ENCODE measurements at regions not wholly inside any gene's neighbourhood (a gene's known extent, or its start where the extent isn't known, plus 50 kb on each side); places are given as distances from the start of the nearest gene placed in this dataset.
"Not testable (repeated sequence)": the region's sequence is repeated elsewhere in the genome, so short reads cannot be mapped to it uniquely, and the experiment has no call there.

DNA sequence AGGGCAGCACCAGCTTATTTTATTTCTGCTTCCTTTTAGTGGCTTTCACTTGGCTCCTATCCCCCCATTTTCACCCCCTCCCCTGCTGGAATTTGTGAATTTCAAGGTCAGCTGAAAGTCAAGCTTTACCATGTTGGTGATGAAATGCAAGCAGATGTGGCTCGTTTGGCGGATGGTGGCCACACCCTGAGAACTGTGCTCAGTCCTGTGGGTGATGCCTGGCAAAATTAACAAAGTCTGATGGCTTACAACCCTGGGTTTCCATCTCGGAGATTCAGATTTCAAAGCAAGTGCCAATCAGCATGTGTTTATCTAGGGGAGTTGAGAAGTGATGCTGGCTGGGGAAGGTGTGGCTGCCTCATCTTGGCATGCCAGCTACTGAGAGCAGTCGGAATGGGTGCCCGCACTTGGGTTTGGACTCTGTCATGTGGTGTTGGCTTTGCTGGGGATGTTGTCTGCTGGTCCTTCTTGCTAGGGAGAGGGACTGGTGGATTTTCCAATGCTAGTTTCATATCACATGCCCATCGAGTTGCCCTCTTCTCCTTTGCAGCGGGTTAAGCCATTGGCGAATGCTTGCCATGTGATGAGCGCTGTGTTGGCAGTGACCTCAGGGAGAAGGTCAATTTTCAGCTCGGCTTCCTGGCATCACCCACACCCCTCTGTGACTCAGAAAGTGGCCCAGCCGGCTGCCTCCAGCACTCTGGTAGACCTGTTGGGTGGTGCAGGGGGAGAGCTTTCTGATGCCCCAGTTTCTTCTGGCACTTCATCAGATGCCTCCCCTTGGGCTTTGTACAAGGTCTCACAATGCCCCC is 77.0 kb upstream of the PITX1 start:
- no peak for DNase-seq

GRCh38 chr5:135108992-135109391 is 75.0 kb upstream of the PITX1 start:
- DNase-seq = no peak

GRCh38 chr5:135108569-135108968 is 74.5 kb upstream of the PITX1 start:
- DNase-seq = no peak

GRCh38 chr5:135107986-135108385 is 74.0 kb upstream of the PITX1 start:
- no peak for DNase-seq

DNA sequence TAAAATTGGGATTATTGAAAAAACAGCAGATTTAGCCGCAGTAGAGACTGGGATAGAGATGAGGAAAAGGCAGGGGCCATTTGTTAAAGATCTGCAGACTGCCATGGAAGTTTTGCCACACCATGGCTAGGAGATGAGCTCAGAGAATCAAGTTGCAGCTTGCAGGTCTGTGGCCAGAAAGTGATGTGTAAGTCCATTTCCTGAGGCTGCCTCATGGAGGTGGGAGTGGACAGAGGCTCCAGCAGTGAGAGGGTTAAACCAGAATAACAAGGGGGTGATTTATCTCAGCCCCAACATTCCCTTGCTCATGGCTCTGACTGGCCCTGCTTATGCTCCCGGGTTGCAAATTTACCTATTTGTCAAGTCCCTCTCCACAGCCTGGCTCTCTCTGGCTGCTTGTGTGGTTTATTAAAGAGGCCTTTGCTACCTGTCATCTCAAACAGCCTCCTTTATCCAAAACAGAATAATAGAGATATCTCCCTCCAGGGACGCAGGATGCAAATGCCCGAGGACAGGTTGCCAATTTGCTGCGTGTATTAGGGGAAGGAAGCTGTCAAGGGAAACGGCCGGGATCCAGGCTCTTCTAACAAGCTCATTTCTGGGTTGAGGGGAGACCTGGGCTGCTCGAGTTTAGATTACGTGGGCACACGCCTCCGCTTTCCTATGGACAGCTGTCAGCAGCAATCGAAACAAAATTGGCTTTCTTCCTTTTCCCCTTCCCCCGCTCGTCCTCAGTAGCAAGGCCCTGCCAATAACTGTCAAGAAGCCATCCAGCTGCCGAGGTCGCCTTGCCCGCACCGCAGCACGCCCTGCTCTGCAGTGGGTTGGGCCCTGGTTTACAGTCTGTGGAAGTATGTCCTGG is 72.8 kb upstream of the PITX1 start:
- DNase-seq = no peak

- DNase-seq = no peak
Observed at GRCh38 chr5:135106136-135106535, 72.1 kb upstream of the PITX1 start.

GRCh38 chr5:135105105-135105484 is 71.1 kb upstream of the PITX1 start:
- DNase-seq = no peak

DNA sequence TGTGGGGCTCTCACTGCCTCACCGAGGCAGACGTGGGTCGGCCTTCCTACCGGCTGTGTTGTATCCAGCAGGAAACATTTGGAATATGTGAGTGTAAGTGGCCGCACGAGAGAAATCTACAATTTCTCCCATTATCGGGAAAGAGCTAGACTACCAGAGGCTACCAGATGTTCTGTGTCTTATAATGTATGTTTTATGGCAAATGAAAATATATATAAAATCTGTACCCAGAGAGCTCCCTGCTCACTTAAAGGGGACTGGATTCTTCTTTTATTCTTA is 69.5 kb upstream of the PITX1 start:
- DNase-seq = no peak

GRCh38 chr5:135102716-135103574 is 68.9 kb upstream of the PITX1 start:
- no peak for DNase-seq

DNA sequence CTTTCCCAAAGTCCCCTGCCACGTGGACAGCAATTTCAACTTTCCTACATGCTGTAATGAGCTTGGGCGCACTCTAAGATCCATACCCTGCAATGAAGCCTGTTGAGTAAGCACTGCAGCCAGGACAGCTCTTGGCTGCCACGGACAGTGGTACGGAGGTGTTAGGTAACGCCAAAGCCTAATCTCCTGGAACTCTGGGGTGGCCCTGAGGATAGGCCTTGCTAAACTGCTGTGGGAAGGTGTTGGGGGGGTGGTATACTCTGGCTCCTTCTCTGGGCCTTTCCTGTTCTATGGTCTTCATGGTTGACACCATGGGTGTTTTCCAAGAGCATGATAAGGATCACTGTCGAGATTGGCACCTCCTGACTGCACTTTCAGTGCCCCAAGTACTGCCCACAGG is 66.4 kb upstream of the PITX1 start:
- DNase-seq = no peak

DNA sequence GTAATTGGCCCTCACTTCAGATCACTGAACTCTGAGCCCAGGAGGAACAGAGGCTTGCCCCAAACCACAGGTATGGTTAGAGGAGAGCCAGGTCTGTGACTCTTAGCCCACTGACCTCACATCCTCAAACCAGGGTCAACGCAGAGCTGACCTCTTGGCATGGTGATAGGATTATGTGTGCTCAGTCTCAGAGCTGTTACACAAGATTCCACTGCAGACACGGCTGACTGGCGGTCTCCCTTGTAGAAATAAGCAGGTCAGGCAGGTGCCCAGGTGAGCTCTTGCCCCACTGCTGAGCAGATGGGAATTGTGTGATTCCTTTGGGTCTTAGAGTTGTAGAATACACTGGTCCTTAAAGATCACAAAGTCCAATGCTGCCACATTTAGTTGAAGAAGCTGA is 66.0 kb upstream of the PITX1 start:
- DNase-seq = no peak

- no peak for DNase-seq
Observed at GRCh38 chr5:135097390-135097789, 63.4 kb upstream of the PITX1 start.

GRCh38 chr5:135095871-135096270 is 61.8 kb upstream of the PITX1 start:
- no peak for DNase-seq

GRCh38 chr5:135095052-135095715 is 61.2 kb upstream of the PITX1 start:
- DNase-seq = no peak

GRCh38 chr5:135094339-135095051 is 60.5 kb upstream of the PITX1 start:
- DNase-seq = no peak

- DNase-seq = not testable (repeated sequence)
Observed at GRCh38 chr5:135093483-135093882, 59.5 kb upstream of the PITX1 start.

DNA sequence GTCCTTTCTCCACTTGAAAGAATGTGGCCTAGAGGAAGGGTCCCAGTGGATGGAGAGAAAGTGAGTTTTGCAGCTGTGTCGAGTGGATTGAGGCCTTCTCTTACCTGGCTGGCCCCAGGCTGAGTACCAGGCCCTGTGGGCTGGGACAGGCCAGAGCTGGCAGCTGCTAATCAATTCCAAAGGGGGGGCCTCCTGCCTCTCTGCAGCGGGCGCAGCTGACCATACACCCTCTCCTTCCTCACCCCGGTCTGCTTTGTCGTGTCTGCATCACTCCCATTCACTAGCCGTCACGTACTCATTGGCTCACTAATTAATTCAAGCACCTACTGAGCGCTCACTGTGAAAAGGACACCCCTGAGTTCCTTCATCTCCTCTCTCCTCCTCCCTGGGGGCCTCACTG is 58.4 kb upstream of the PITX1 start:
- no peak for DNase-seq

GRCh38 chr5:135091286-135091685 is 57.3 kb upstream of the PITX1 start:
- no peak for DNase-seq

DNA sequence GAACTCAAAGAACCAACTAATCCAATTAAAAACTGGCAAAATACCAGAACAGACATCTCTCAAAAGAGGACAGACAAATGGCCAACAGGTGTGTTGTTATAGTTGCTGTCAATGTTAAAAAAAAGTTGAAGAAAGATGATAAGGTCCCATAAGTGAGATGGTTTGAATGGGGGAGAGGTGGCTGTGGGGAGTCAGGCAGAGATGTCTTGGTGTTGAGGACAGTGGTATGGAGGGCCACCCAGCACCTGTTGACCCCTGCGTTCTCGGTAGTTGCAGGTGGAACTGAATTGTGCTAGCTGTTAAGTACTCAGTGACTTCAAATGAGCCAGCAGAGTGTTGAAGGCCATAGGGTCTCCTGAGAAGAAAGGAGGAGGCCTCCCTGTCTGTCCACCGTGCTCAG is 55.9 kb upstream of the PITX1 start:
- DNase-seq = no peak

GRCh38 chr5:135088911-135089310 is 54.9 kb upstream of the PITX1 start:
- DNase-seq = no peak

DNA sequence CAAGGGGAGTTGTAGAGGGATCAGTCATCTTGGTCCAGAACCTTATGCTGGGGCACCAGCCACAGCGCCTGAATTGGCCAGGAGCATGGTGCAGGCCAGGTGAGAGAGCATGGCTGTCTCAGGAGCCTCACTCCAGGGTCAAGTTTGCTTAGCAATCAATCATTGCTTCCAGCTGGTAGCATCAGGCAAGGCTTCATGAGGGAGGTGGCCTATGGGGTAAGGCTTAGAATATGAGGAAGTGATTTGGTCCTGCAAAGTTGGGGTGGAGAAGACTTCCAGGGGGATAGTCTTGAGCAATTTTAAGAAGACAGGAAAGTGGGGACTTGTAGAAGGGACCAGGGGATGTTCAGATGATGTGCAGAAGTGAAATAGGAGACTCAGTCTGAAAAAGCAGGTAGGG is 53.9 kb upstream of the PITX1 start:
- no peak for DNase-seq

Measured in NCI-H1694 (cell line).